ENCODE measurements at regions not wholly inside any gene's neighbourhood (a gene's known extent, or its start where the extent isn't known, plus 50 kb on each side); places are given as distances from the start of the nearest gene placed in this dataset.

- no peak for TF ChIP-seq CTCF (IDR thresholded peaks at IDR 0.05; ENCODE audit: insufficient read depth, low read depth, low read length)
- H3K4me3 ChIP-seq (ENCODE audit: low read depth, low read length): no peak overlapping the region
- DNase-seq (ENCODE audit: low read depth): no peak
Measured at GRCh38 chr2:150903055-150903454, 358.6 kb downstream of the RBM43 start.

GRCh38 chr2:150900913-150901312, 360.8 kb downstream of the RBM43 start:
- no peak overlapping the region for H3K4me3 ChIP-seq (ENCODE audit: low read depth, low read length)
- DNase-seq (ENCODE audit: low read depth): no peak
- TF ChIP-seq CTCF (IDR thresholded peaks at IDR 0.05; ENCODE audit: insufficient read depth, low read depth, low read length): no peak

- no peak overlapping the region for H3K4me3 ChIP-seq (ENCODE audit: low read depth, low read length)
- no peak for DNase-seq (ENCODE audit: low read depth)
- no peak for TF ChIP-seq CTCF (IDR thresholded peaks at IDR 0.05; ENCODE audit: insufficient read depth, low read depth, low read length)
Measured at GRCh38 chr2:150895968-150896367, 365.7 kb downstream of the RBM43 start.

GRCh38 chr2:150889141-150889540, 372.5 kb downstream of the RBM43 start:
- DNase-seq (ENCODE audit: low read depth): no peak

GRCh38 chr2:150888337-150888736, 373.3 kb downstream of the RBM43 start:
- H3K4me3 ChIP-seq (ENCODE audit: low read depth, low read length): no peak overlapping the region
- DNase-seq (ENCODE audit: low read depth): peak; percentile 48
- TF ChIP-seq CTCF (IDR thresholded peaks at IDR 0.05; ENCODE audit: insufficient read depth, low read depth, low read length): no peak

More at GRCh38 chr2:150889141-150889540, 372.5 kb downstream of the RBM43 start:
- no peak for TF ChIP-seq CTCF (IDR thresholded peaks at IDR 0.05; ENCODE audit: insufficient read depth, low read depth, low read length)
- H3K4me3 ChIP-seq (ENCODE audit: low read depth, low read length): no peak overlapping the region

GRCh38 chr2:150887926-150888325, 373.7 kb downstream of the RBM43 start:
- TF ChIP-seq CTCF (IDR thresholded peaks at IDR 0.05; ENCODE audit: insufficient read depth, low read depth, low read length): no peak
- no peak for DNase-seq (ENCODE audit: low read depth)
- H3K4me3 ChIP-seq (ENCODE audit: low read depth, low read length): no peak overlapping the region

GRCh38 chr2:150885774-150886386, 375.8 kb downstream of the RBM43 start:
- no peak for DNase-seq (ENCODE audit: low read depth)
- TF ChIP-seq CTCF (IDR thresholded peaks at IDR 0.05; ENCODE audit: insufficient read depth, low read depth, low read length): no peak
- no peak overlapping the region for H3K4me3 ChIP-seq (ENCODE audit: low read depth, low read length)
